Activated T-cell treated with anti-CD3 and anti-CD28 coated beads, Interleukin-2, amount 50 U/mL, for 4 hours (primary cell): ENCODE measurements at regions not wholly inside any gene's neighbourhood (a gene's known extent, or its start where the extent isn't known, plus 50 kb on each side); places are given as distances from the start of the nearest gene placed in this dataset.

Source experiments
- ATAC-seq, 2 donors: fragments of 200-7000 bp; cut with Tn5 transposase; one replicate each; pipeline ENCODE4 v1.10.0; 2021
- DNase-seq: peaks from one replicate; pipeline ENCODE4 v3.0.0-alpha.2; 2020
- H3K27me3 Mint-ChIP-seq: one replicate; pipeline ENCODE4 v1.8.0; 2021; ENCODE audit warnings: low read depth, mixed read lengths
- H3K36me3 Mint-ChIP-seq: one replicate; pipeline ENCODE4 v1.8.0; 2022; ENCODE audit warnings: mixed read lengths; ENCODE audit not compliant: insufficient read depth
- H3K4me1 Mint-ChIP-seq: one replicate; pipeline ENCODE4 v1.8.0; 2021; ENCODE audit warnings: low read depth, mixed read lengths
- H3K4me3 Mint-ChIP-seq: one replicate; pipeline ENCODE4 v1.8.0; 2021; ENCODE audit warnings: mild to moderate bottlenecking, moderate library complexity, mixed read lengths
- H3K9me3 Mint-ChIP-seq: one replicate; pipeline ENCODE4 v1.8.0; 2021; ENCODE audit warnings: mixed read lengths

GRCh38 chr6:155959898-155960495 is 504.4 kb upstream of the NOX3 start:
- no peaks in the 10 kb centered on the region for H3K27me3 Mint-ChIP-seq
- H3K9me3 Mint-ChIP-seq = no peaks in the 10 kb centered on the region
- no peak overlapping the region for H3K4me3 Mint-ChIP-seq
- H3K4me1 Mint-ChIP-seq = no peaks in the 10 kb centered on the region
- no peaks in the 10 kb centered on the region for H3K36me3 Mint-ChIP-seq
- DNase-seq (no peak), ATAC-seq (no peak)

- H3K9me3 Mint-ChIP-seq = no peaks in the 10 kb centered on the region
- H3K4me1 Mint-ChIP-seq = no peaks in the 10 kb centered on the region
- ATAC-seq (no peak), DNase-seq (no peak)
- no peaks in the 10 kb centered on the region for H3K36me3 Mint-ChIP-seq
- no peaks in the 10 kb centered on the region for H3K27me3 Mint-ChIP-seq
- H3K4me3 Mint-ChIP-seq = no peak overlapping the region
Measured at GRCh38 chr6:155958550-155958949, 502.9 kb upstream of the NOX3 start.

DNA sequence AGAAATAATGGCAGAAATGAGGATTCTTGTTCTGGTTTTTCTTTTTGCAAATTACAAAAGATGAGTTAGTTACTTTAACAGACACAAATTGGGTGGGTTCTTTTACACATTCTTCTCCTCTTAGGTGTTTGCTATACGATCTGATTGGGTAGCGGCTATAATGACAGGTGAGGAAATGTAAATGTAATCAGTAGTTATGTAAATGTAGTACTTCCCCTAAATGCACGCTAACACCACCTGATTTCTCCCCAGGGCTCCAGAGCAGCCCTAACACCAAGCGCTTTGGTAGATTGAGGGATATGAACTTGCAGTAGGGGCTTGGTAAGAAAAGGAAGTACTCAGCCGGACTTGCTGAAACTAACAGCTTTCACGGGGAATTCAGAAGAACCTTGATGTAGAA is 499.4 kb upstream of the NOX3 start:
- ATAC-seq (no peak), DNase-seq (no peak)
- Mint-ChIP-seq H3K4me1 (no peaks in the 10 kb centered on the region), H3K4me3 (no peak overlapping the region), H3K9me3 (no peaks in the 10 kb centered on the region), H3K36me3 (peaks cover 3% of the 10 kb centered on the region), H3K27me3 (no peaks in the 10 kb centered on the region)

- Mint-ChIP-seq H3K4me3 (no peak overlapping the region), H3K27me3 (no peaks in the 10 kb centered on the region), H3K36me3 (peaks cover 3% of the 10 kb centered on the region), H3K9me3 (no peaks in the 10 kb centered on the region), H3K4me1 (no peaks in the 10 kb centered on the region)
- ATAC-seq (no peak), DNase-seq (no peak)
Measured at GRCh38 chr6:155954149-155954548, 498.5 kb upstream of the NOX3 start.

- ATAC-seq (no peak), DNase-seq (no peak)
- peaks cover 8% of the 10 kb centered on the region for H3K36me3 Mint-ChIP-seq
- no peak overlapping the region for H3K4me3 Mint-ChIP-seq
- H3K4me1 Mint-ChIP-seq = no peaks in the 10 kb centered on the region
- H3K9me3 Mint-ChIP-seq = peaks cover 7% of the 10 kb centered on the region
- H3K27me3 Mint-ChIP-seq = no peaks in the 10 kb centered on the region
Measured at GRCh38 chr6:155949256-155949655, 493.6 kb upstream of the NOX3 start.

GRCh38 chr6:155946860-155947259 is 491.2 kb upstream of the NOX3 start:
- ATAC-seq (no peak), DNase-seq (no peak)
- Mint-ChIP-seq H3K4me1 (no peaks in the 10 kb centered on the region), H3K9me3 (peaks cover 11% of the 10 kb centered on the region), H3K4me3 (no peak overlapping the region), H3K36me3 (peaks cover 8% of the 10 kb centered on the region), H3K27me3 (no peaks in the 10 kb centered on the region)

DNA sequence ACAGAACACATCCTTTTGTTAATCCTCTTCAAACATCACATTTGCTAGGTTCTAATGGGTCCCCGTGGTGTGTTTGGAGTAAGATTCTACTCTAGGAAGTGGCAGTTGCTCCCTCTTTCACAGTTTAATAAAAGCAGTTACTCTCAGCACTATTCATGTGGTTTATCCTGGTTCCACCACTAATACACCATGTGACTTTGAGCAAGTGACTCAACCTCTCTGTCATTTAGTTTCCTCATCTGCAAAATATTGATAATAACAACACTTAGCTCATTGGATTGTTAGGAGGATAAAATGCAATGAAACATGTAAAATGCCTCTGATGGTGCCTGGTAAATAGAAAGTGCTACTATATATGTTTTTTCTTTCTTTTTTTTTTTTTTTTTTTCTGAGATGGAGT is 488.0 kb upstream of the NOX3 start:
- no peaks in the 10 kb centered on the region for H3K27me3 Mint-ChIP-seq
- peaks cover 11% of the 10 kb centered on the region for H3K9me3 Mint-ChIP-seq
- peaks cover 5% of the 10 kb centered on the region for H3K36me3 Mint-ChIP-seq
- DNase-seq (no peak), ATAC-seq (no peak)
- H3K4me3 Mint-ChIP-seq = no peak overlapping the region
- H3K4me1 Mint-ChIP-seq = no peaks in the 10 kb centered on the region

- Mint-ChIP-seq H3K4me1 (no peaks in the 10 kb centered on the region), H3K9me3 (peaks cover 3% of the 10 kb centered on the region), H3K36me3 (no peaks in the 10 kb centered on the region), H3K27me3 (no peaks in the 10 kb centered on the region), H3K4me3 (no peak overlapping the region)
- DNase-seq (no peak), ATAC-seq (no peak)
Measured at GRCh38 chr6:155939253-155939652, 483.6 kb upstream of the NOX3 start.

DNA sequence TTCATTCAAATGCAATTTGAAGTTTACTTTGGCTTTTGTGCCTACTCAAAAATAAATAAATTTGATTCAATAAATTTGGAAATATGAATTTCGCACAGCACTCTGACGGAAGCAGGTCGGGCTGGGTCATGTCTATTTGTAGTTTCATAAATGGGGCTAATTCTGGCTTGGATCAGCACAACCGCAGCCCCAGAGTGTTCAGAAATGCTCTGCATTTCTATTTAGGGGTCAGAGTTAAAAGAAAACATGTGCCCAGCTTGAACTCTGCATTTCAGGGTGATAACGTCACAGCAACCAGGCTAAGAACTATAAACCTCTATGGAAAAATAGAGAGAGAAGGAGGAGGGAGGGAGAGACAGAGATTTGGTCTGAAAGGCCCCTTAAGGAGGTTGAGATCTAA is 480.9 kb upstream of the NOX3 start:
- no peaks in the 10 kb centered on the region for H3K36me3 Mint-ChIP-seq
- H3K9me3 Mint-ChIP-seq = peaks cover 7% of the 10 kb centered on the region
- no peaks in the 10 kb centered on the region for H3K4me1 Mint-ChIP-seq
- DNase-seq (no peak), ATAC-seq (no peak)
- H3K27me3 Mint-ChIP-seq = no peaks in the 10 kb centered on the region
- H3K4me3 Mint-ChIP-seq = no peak overlapping the region

DNA sequence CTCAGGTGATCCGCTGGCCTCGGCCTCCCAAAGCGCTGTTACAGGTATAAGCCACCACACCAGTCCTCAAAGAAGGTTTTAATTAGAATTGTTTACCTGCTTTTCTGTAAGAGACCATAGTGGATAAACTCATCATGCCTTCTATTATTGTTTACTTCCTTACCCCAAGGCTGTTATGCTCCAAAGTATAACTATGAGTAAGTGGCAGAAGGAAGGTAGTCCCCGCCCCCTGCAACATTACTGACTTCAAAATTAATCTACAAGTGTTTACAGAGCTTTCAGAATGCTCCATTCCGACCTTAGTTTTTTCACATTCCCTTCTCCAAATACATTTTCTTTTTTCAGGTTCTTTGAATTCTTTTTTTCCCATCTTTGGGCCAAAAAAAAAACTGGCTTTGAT is 480.5 kb upstream of the NOX3 start:
- Mint-ChIP-seq H3K27me3 (no peaks in the 10 kb centered on the region), H3K4me3 (no peak overlapping the region), H3K9me3 (peaks cover 7% of the 10 kb centered on the region), H3K4me1 (no peaks in the 10 kb centered on the region), H3K36me3 (no peaks in the 10 kb centered on the region)
- ATAC-seq (no peak), DNase-seq (no peak)

DNA sequence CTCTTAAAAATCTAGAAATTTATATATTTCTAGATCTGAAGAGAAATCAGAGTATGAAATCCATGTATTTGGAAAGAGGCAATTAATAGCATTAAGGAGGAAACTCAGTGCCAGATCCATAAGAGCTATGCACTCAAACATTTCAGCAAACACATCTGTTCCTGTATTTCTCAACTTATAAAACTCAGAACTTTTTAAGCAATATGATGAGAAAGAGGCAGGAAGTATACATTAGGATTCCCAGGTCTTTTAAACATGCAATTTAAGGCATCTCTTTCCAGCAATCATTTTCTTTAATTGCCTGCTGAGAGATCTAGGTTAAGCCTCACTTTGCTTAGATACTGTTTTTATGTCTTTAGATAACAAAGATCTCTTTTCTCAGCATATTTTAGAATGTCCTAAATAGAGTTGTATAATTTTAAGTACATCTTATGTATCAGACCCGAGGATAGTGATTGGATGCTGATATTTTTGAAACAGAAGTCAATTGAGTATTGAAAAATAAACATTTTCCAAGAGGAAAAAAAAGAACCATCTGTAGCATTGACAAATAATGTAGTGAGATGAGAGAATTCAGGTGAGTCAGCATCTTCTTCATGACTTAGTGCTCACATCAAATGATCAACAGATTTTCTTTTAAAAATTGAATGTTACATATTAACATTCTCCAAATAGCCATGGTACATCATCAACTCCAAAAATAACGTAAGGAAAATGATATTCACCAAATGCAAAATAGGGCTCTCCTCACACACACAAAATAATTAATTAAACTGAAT is 461.4 kb upstream of the NOX3 start:
- ATAC-seq = no peak
- no peak for DNase-seq
- peaks cover 1% of the 10 kb centered on the region for H3K9me3 Mint-ChIP-seq
- no peak overlapping the region for H3K4me3 Mint-ChIP-seq
- no peaks in the 10 kb centered on the region for H3K4me1 Mint-ChIP-seq
- no peaks in the 10 kb centered on the region for H3K36me3 Mint-ChIP-seq
- no peaks in the 10 kb centered on the region for H3K27me3 Mint-ChIP-seq

DNA sequence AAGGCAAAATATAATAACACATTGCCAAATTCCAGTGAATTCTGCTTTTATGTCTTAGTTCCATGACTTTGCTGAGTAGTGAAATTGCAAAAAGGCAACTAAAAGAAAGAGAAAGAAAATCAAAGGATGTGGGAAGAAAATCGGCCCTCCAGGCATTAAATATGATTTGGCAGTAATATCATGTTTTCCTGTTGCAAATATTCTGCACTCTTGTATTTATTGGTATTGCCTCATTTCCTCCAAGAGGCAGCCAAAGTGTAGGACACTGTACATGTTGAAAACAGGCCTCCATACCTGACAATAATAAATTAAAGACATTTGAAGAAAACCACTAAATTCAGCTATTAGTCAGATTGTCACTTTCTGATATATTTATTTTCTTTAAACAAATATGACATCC is 460.0 kb upstream of the NOX3 start:
- peaks cover 11% of the 10 kb centered on the region for H3K9me3 Mint-ChIP-seq

GRCh38 chr6:155913816-155914215 is 458.2 kb upstream of the NOX3 start:
- DNase-seq (no peak), ATAC-seq (no peak)
- H3K27me3 Mint-ChIP-seq = no peaks in the 10 kb centered on the region
- no peaks in the 10 kb centered on the region for H3K4me1 Mint-ChIP-seq
- H3K4me3 Mint-ChIP-seq = no peak overlapping the region
- H3K36me3 Mint-ChIP-seq = peaks cover 3% of the 10 kb centered on the region
- peaks cover 21% of the 10 kb centered on the region for H3K9me3 Mint-ChIP-seq

More for the DNA sequence above, 460.0 kb upstream of the NOX3 start:
- Mint-ChIP-seq H3K4me1 (no peaks in the 10 kb centered on the region), H3K36me3 (peaks cover 3% of the 10 kb centered on the region), H3K4me3 (no peak overlapping the region), H3K27me3 (no peaks in the 10 kb centered on the region)
- ATAC-seq (no peak), DNase-seq (no peak)

- Mint-ChIP-seq H3K4me1 (no peaks in the 10 kb centered on the region), H3K27me3 (no peaks in the 10 kb centered on the region), H3K9me3 (peaks cover 31% of the 10 kb centered on the region), H3K36me3 (peaks cover 8% of the 10 kb centered on the region), H3K4me3 (no peak overlapping the region)
- no peak for ATAC-seq
- no peak for DNase-seq
Measured at GRCh38 chr6:155909710-155910109, 454.1 kb upstream of the NOX3 start.

- Mint-ChIP-seq H3K36me3 (no peaks in the 10 kb centered on the region), H3K9me3 (peaks cover 8% of the 10 kb centered on the region), H3K4me1 (no peaks in the 10 kb centered on the region), H3K4me3 (no peak overlapping the region), H3K27me3 (no peaks in the 10 kb centered on the region)
- ATAC-seq = no peak
- no peak for DNase-seq
Measured at GRCh38 chr6:155895641-155896040, 440.0 kb upstream of the NOX3 start.
